CD8-positive, alpha-beta memory T cell (primary cell): ENCODE measurements at regions not wholly inside any gene's neighbourhood (a gene's known extent, or its start where the extent isn't known, plus 50 kb on each side); places are given as distances from the start of the nearest gene placed in this dataset.
A peak's percentile ranks its signal among the peaks of the same experiment; 100 is the strongest.
"Not testable (repeated sequence)": the region's sequence is repeated elsewhere in the genome, so short reads cannot be mapped to it uniquely, and the experiment has no call there.

Source experiments
- CTCF ChIA-PET: fragments of 350-600 bp; sonication (Branson Sonifier 250); formaldehyde crosslinking; loops from one replicate; lab custom pipeline; 2021; ENCODE audit warnings: antibody characterized with exemption; lab: Charles Lee
- POLR2A ChIA-PET: fragments of 350-600 bp; sonication (Branson Sonifier 250); formaldehyde crosslinking; loops from one replicate; lab custom pipeline; 2021; ENCODE audit warnings: antibody characterized with exemption; lab: Charles Lee
- DNase-seq, 5 donors: peaks; one replicate each; pipeline versions ENCODE4 v3.0.0 to v3.0.0-alpha.2; 2020 to 2022; ENCODE audit warnings: mixed read lengths in 1 of 5
- H3K27ac ChIP-seq: one replicate; pipeline ENCODE4 v1.7.0; 2013; ENCODE audit warnings: low read depth, mild to moderate bottlenecking, low read length, moderate library complexity
- H3K27me3 ChIP-seq: 2 replicates; pipeline ENCODE4 v1.7.0; 2013; ENCODE audit warnings: low read length, mild to moderate bottlenecking; ENCODE audit not compliant: insufficient read depth, poor library complexity, severe bottlenecking
- H3K36me3 ChIP-seq: 2 replicates; pipeline ENCODE4 v1.7.0; 2013; ENCODE audit warnings: mild to moderate bottlenecking, low read length, moderate library complexity; ENCODE audit not compliant: insufficient read depth
- H3K4me1 ChIP-seq: 2 replicates; pipeline ENCODE4 v1.7.0; 2013; ENCODE audit warnings: mild to moderate bottlenecking, low read length, moderate library complexity; ENCODE audit not compliant: insufficient read depth
- H3K4me3 ChIP-seq: 2 replicates; pipeline ENCODE4 v1.7.0; 2013; ENCODE audit warnings: mild to moderate bottlenecking, low read length
- H3K9me3 ChIP-seq: 2 replicates; pipeline ENCODE4 v1.7.0; 2013; ENCODE audit warnings: mild to moderate bottlenecking, low read length
- H3K27ac Mint-ChIP-seq, 8 donors: one replicate each; pipeline ENCODE4 v1.8.0; 2020 to 2021; ENCODE audit warnings: mixed read lengths in 8 of 8, mild to moderate bottlenecking in 6 of 8, inconsistent platforms in 3 of 8, moderate library complexity in 3 of 8
- H3K27me3 Mint-ChIP-seq, 2 donors: one replicate each; pipeline ENCODE4 v1.8.0; 2020 to 2021; ENCODE audit warnings: mixed read lengths in 2 of 2, mild to moderate bottlenecking in 1 of 2, moderate library complexity in 1 of 2
- H3K36me3 Mint-ChIP-seq, 3 donors: one replicate each; pipeline ENCODE4 v1.8.0; 2020 to 2021; ENCODE audit warnings: mixed read lengths in 3 of 3, inconsistent platforms in 1 of 3, mild to moderate bottlenecking in 1 of 3
- H3K4me1 Mint-ChIP-seq, 3 donors: one replicate each; pipeline ENCODE4 v1.8.0; 2020 to 2021; ENCODE audit warnings: mixed read lengths in 3 of 3, inconsistent platforms in 1 of 3, mild to moderate bottlenecking in 1 of 3
- H3K4me3 Mint-ChIP-seq, 7 donors: one replicate each; pipeline ENCODE4 v1.8.0; 2020 to 2021; ENCODE audit warnings: mixed read lengths in 7 of 7, mild to moderate bottlenecking in 6 of 7, moderate library complexity in 4 of 7, inconsistent platforms in 2 of 7
- H3K9me3 Mint-ChIP-seq, 5 donors: one replicate each; pipeline ENCODE4 v1.8.0; 2020 to 2022; ENCODE audit warnings: mixed read lengths in 5 of 5, mild to moderate bottlenecking in 3 of 5, moderate library complexity in 2 of 5, inconsistent platforms in 1 of 5

DNA sequence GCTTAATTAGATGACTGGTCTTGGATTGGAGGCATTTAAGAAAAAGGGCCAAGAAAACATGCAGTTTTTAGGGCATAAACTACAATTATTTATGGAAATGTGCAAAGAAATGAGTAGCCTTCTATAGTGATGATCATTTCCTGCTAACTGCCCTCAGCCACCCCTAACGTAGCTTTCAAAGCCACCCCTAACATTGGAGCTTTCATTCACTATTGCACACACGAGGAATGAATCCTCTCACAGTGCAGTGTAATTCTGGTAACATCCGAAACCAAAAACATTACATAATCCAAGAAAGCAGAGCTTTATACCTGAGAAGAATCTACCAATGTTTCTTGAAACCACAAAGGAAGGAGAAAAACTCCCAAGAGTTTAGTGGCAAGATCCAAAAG lies 1003.6 kb downstream of the TMEM121 start:
- H3K9me3 ChIP-seq: no peaks in the 10 kb centered on the region
- Mint-ChIP-seq H3K4me3 (no peak overlapping the region), H3K4me1 (peaks cover 0 to 4% (median 2%) of the 10 kb centered on the region in 3 donors), H3K27me3 (peaks cover 16 to 39% of the 10 kb centered on the region in 2 donors), H3K27ac (no peak overlapping the region), H3K36me3 (no peaks in the 10 kb centered on the region), H3K9me3 (no peaks in the 10 kb centered on the region)
- H3K36me3 ChIP-seq: no peaks in the 10 kb centered on the region
- H3K27ac ChIP-seq: no peak overlapping the region
- H3K27me3 ChIP-seq: peaks cover under 1% of the 10 kb centered on the region
- ChIA-PET POLR2A (no interaction called here), CTCF (interaction anchor here (1.2 to 2.8 kb wide), 10 partner anchors 9 to 87 kb away, joined by 3 to 14 read pairs (median 4); no protein-coding TSS in a partner anchor)
- no peaks in the 10 kb centered on the region for H3K4me1 ChIP-seq
- H3K4me3 ChIP-seq: no peak overlapping the region
- no peak for DNase-seq

DNA sequence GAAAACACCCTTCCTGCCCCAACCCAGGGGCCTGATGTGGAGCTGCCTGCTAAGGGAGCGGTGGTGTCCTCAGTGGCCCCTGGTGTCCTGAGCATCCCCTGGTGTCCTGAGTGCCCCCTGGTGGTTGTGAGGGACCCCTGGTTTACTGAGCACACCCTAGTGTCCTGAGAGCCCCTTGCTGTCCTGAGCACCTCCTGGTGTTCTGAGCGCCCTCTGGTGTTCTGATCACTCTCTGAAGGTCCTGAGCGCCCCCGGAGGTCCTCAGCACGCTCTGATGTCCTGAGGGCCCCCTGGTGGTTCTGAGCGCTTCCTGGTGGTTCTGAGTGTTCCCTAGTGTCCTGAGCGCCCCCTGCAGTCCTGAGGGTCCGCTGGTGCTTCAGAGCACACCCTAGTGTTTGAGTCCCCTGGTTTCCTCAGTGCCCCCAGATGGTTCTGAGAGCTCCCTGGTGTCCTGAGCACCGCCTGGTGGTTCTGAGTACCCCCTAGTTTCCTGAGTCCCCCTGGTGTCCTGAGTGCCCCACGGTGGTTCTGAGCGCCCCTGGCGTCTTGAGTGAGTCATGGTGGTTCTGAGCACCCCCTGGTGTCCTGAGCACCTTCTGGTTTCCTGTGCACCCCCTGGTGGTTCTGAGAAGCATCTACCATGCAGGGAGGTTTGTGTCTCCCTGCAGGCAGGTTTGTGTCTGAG lies 1004.2 kb downstream of the TMEM121 start:
- Mint-ChIP-seq H3K27ac (no peak overlapping the region), H3K4me1 (peaks cover 0 to 4% (median 2%) of the 10 kb centered on the region in 3 donors), H3K4me3 (no peak overlapping the region), H3K27me3 (peaks cover 13 to 40% of the 10 kb centered on the region in 2 donors), H3K9me3 (no peaks in the 10 kb centered on the region), H3K36me3 (no peaks in the 10 kb centered on the region)
- POLR2A ChIA-PET: no interaction called here
- no peak overlapping the region for H3K27ac ChIP-seq
- DNase-seq: peak in 4 of 5 donors; percentile 11 to 66 (median 28)
- CTCF ChIA-PET: interaction anchor here (0.9 to 2.8 kb wide), 15 partner anchors 8 to 113 kb away, joined by 3 to 14 read pairs (median 4); no protein-coding TSS in a partner anchor
- no peaks in the 10 kb centered on the region for H3K36me3 ChIP-seq
- H3K4me1 ChIP-seq: no peaks in the 10 kb centered on the region
- H3K9me3 ChIP-seq: no peaks in the 10 kb centered on the region
- no peak overlapping the region for H3K4me3 ChIP-seq
- H3K27me3 ChIP-seq: peaks cover 6% of the 10 kb centered on the region

GRCh38 chr14:106537597-106537996 lies 1011.2 kb downstream of the TMEM121 start:
- H3K27ac ChIP-seq, H3K4me3 Mint-ChIP-seq, H3K4me1 ChIP-seq, H3K4me1 Mint-ChIP-seq, H3K4me3 ChIP-seq, H3K9me3 Mint-ChIP-seq, POLR2A ChIA-PET, H3K9me3 ChIP-seq, H3K36me3 ChIP-seq, H3K36me3 Mint-ChIP-seq, H3K27ac Mint-ChIP-seq: not testable (repeated sequence)
- peak in 4 of 5 donors; percentile 29 to 67 (median 54) for DNase-seq
- CTCF ChIA-PET: interaction anchor here (3.4 kb wide), 1 partner anchor 8 kb away, joined by 14 read pairs; no protein-coding TSS in a partner anchor
- H3K27me3 Mint-ChIP-seq: peaks cover 12 to 59% of the 10 kb centered on the region in 2 donors
- H3K27me3 ChIP-seq: peaks cover 10% of the 10 kb centered on the region

- Histone ChIP-seq H3K27me3 (peaks cover 10% of the 10 kb centered on the region), H3K4me3 (no peak overlapping the region), H3K4me1 (no peaks in the 10 kb centered on the region), H3K36me3 (no peaks in the 10 kb centered on the region), H3K27ac (no peak overlapping the region), H3K9me3 (no peaks in the 10 kb centered on the region)
- ChIA-PET CTCF (interaction anchor here (3.4 kb wide), 1 partner anchor 8 kb away, joined by 14 read pairs; no protein-coding TSS in a partner anchor), POLR2A (no interaction called here)
- peaks cover 12 to 61% of the 10 kb centered on the region in 2 donors for H3K27me3 Mint-ChIP-seq
- H3K27ac Mint-ChIP-seq: no peak overlapping the region
- peaks cover 0 to 5% (median 5%) of the 10 kb centered on the region in 3 donors for H3K4me1 Mint-ChIP-seq
- H3K36me3 Mint-ChIP-seq: peaks cover 0 to 6% (median 0%) of the 10 kb centered on the region in 3 donors
- no peak overlapping the region for H3K4me3 Mint-ChIP-seq
- DNase-seq: no peak
- peaks cover 0 to 6% (median 4%) of the 10 kb centered on the region in 5 donors for H3K9me3 Mint-ChIP-seq
These were observed 1011.8 kb downstream of the TMEM121 start for GRCh38 chr14:106538201-106538600.

- POLR2A ChIA-PET: no interaction called here
- H3K27ac ChIP-seq: no peak overlapping the region
- Mint-ChIP-seq H3K9me3 (no peaks in the 10 kb centered on the region), H3K36me3 (no peaks in the 10 kb centered on the region), H3K4me3 (no peak overlapping the region), H3K27ac (no peak overlapping the region), H3K4me1 (no peaks in the 10 kb centered on the region), H3K27me3 (peaks cover 4 to 43% of the 10 kb centered on the region in 2 donors)
- no peaks in the 10 kb centered on the region for H3K27me3 ChIP-seq
- no peak for DNase-seq
- no peaks in the 10 kb centered on the region for H3K36me3 ChIP-seq
- no peaks in the 10 kb centered on the region for H3K4me1 ChIP-seq
- no peaks in the 10 kb centered on the region for H3K9me3 ChIP-seq
- CTCF ChIA-PET: no interaction called here
- H3K4me3 ChIP-seq: no peak overlapping the region
These were observed 1021.5 kb downstream of the TMEM121 start for GRCh38 chr14:106547735-106548434.

DNA sequence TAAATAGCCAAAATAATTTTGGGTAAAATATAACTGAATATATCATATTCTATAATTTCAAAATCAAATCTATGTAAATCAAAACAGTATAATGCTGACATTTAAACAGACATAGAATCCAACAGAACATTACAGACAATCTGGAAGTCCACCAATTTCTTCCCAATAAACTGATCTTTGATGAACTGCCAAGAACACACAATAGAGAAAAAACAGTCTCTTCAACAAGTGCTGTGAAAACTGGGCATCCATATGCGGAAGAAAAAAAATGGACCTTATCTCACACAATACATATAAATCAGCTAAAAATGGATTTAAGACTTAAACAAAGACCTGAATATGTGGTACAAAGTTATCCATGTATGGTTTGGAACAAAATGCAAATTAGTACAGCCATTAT lies 1022.7 kb downstream of the TMEM121 start:
- CTCF ChIA-PET: no interaction called here
- H3K36me3 ChIP-seq: no peaks in the 10 kb centered on the region
- H3K4me3 Mint-ChIP-seq: no peak overlapping the region

DNA sequence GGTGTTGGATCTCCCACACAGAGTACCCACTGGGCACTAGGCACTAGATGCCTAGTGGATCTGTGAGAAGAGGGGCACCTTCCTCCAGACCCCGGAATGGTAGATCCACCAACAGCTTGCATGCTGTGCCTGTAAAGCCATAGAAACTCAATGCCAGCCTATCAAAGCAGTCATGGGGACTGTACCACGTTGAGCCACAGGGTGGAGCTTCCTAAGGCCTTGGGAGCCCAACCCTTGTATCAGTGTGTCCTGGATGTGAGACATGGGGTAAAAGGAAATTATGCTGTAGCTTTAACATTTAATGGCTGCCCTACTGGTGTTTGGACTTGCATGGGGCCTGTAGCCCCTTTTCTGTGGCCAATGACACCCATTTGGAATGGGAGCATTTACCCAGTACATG lies 1024.9 kb downstream of the TMEM121 start:
- Mint-ChIP-seq H3K27ac (no peak overlapping the region), H3K27me3 (peaks cover 4 to 19% of the 10 kb centered on the region in 2 donors), H3K4me1 (no peaks in the 10 kb centered on the region), H3K36me3 (no peaks in the 10 kb centered on the region), H3K9me3 (no peaks in the 10 kb centered on the region), H3K4me3 (no peak overlapping the region)
- H3K4me1 ChIP-seq: no peaks in the 10 kb centered on the region
- DNase-seq: no peak
- H3K4me3 ChIP-seq: no peak overlapping the region
- H3K9me3 ChIP-seq: no peaks in the 10 kb centered on the region
- H3K27me3 ChIP-seq: no peaks in the 10 kb centered on the region
- no peak overlapping the region for H3K27ac ChIP-seq
- ChIA-PET POLR2A (no interaction called here), CTCF (no interaction called here)
- H3K36me3 ChIP-seq: no peaks in the 10 kb centered on the region

More for the DNA sequence above, 1022.7 kb downstream of the TMEM121 start:
- DNase-seq: no peak
- Histone ChIP-seq H3K9me3 (no peaks in the 10 kb centered on the region), H3K4me1 (no peaks in the 10 kb centered on the region), H3K27ac (no peak overlapping the region), H3K4me3 (no peak overlapping the region), H3K27me3 (no peaks in the 10 kb centered on the region)
- POLR2A ChIA-PET: no interaction called here
- H3K4me1 Mint-ChIP-seq: no peaks in the 10 kb centered on the region
- H3K36me3 Mint-ChIP-seq: no peaks in the 10 kb centered on the region
- H3K9me3 Mint-ChIP-seq: no peaks in the 10 kb centered on the region
- peaks cover 4 to 38% of the 10 kb centered on the region in 2 donors for H3K27me3 Mint-ChIP-seq
- no peak overlapping the region for H3K27ac Mint-ChIP-seq

DNA sequence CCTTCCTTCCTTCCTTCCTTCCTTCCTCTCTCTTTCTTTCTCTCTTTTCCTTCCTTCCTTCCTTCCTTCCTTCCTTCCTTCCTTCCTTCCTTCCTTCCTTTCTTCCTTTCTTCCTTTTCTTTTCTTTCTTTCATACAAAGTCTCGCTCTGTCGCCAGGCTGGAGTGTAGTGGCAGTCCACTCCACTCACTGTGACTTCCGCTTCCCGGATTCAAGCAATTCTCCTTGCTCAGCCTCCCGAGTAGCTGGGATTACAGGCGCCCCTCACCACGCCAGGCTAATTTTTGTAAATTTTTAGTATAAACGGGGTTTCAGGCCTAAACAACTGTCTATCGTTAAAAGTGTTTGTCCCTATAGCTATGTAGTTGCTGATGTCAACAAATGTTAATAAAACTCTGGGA lies 1029.8 kb downstream of the TMEM121 start:
- H3K4me3 ChIP-seq, H3K27ac Mint-ChIP-seq, H3K27me3 ChIP-seq, H3K36me3 Mint-ChIP-seq, H3K9me3 ChIP-seq, H3K9me3 Mint-ChIP-seq, H3K4me1 ChIP-seq, POLR2A ChIA-PET, H3K27ac ChIP-seq, H3K4me1 Mint-ChIP-seq, H3K36me3 ChIP-seq, H3K4me3 Mint-ChIP-seq, DNase-seq: not testable (repeated sequence)
- CTCF ChIA-PET: interaction anchor here (0.8 to 2.1 kb wide), 5 partner anchors 11 to 38 kb away, joined by 3 to 6 read pairs (median 5); no protein-coding TSS in a partner anchor
- H3K27me3 Mint-ChIP-seq: peaks cover 8 to 31% of the 10 kb centered on the region in 2 donors
